Activated naive CD8-positive, alpha-beta T cell (primary cell): ENCODE measurements at regions not wholly inside any gene's neighbourhood (a gene's known extent, or its start where the extent isn't known, plus 50 kb on each side); places are given as distances from the start of the nearest gene placed in this dataset.

Experiments
- H3K27ac Mint-ChIP-seq: one replicate; pipeline ENCODE4 v1.8.0; 2021; ENCODE audit warnings: mixed read lengths
- H3K27me3 Mint-ChIP-seq: one replicate; pipeline ENCODE4 v1.8.0; 2021; ENCODE audit warnings: mixed read lengths
- H3K36me3 Mint-ChIP-seq: one replicate; pipeline ENCODE4 v1.8.0; 2021; ENCODE audit warnings: mixed read lengths
- H3K4me1 Mint-ChIP-seq: one replicate; pipeline ENCODE4 v1.8.0; 2021; ENCODE audit warnings: low read depth, mixed read lengths
- H3K4me3 Mint-ChIP-seq: one replicate; pipeline ENCODE4 v1.8.0; 2021; ENCODE audit warnings: mild to moderate bottlenecking, mixed read lengths
- H3K9me3 Mint-ChIP-seq: one replicate; pipeline ENCODE4 v1.8.0; 2021; ENCODE audit warnings: low read depth, mixed read lengths

DNA sequence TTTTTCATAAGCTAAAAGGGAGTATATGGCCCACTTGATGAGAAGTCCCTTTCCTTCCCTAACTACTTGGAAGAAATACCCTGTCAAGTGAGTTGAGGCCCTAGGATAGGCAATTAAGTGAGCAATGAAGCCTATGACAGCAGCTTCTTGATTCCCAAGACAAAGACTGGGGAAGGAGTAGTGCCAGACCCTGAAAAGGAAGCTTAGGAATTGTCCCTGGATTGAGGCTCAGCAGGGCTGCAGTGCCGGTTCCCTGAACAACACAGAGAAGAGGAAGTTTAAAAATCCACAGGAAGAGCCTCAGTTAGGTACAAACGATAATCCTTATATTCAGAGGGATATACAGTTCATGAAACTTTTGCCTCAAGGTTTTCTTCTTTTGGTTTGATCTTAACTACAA, 61.8 kb upstream of the RAD23B start:
- Mint-ChIP-seq H3K4me1 (no peaks in the 10 kb centered on the region), H3K4me3 (no peak overlapping the region), H3K27ac (no peak overlapping the region), H3K9me3 (no peaks in the 10 kb centered on the region), H3K36me3 (no peaks in the 10 kb centered on the region), H3K27me3 (peaks cover 2% of the 10 kb centered on the region)

DNA sequence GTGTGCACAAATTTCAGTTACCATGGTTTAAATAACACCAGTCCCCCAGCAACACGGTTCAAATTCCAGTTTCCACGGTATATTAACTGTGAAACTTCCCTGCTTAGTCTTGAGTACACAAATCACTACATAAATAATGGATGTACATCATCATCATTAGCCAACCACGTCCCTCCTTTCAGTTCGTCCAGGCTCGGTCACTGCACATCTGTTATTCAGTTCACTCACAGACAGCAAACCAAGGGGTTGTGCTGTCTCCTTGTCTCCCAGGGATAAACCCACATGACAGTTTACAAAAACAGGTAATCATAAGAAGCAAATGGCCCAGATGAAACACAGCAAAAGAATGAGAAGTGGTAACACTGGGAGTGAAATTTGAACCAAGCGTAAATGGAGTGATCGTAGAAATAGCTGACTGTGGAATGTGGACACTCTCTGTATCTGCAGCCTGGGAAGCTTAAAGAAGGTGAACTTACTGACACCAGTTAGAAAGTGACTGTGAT, 61.0 kb upstream of the RAD23B start:
- Mint-ChIP-seq H3K36me3 (no peaks in the 10 kb centered on the region), H3K9me3 (no peaks in the 10 kb centered on the region), H3K4me1 (no peaks in the 10 kb centered on the region), H3K27ac (no peak overlapping the region), H3K27me3 (peaks cover 2% of the 10 kb centered on the region), H3K4me3 (no peak overlapping the region)

DNA sequence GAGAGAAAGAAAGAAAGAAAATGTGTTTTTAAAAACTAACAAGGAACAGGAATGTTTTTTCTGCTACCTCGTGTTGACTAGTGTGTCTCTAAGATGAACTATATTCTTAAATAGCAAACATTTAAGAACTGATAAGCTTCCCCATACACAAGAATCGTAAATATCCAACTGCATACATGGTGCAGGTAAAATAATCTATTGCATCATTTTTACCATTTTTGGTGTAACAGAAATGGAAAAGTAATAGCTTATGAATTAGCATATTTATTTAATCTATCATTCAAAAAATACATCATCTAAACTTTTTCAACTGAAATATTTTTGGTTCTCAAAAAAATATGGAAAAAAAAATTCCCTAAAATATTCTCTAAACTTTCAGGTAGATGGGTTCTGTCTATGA, 59.7 kb upstream of the RAD23B start:
- Mint-ChIP-seq H3K4me1 (no peaks in the 10 kb centered on the region), H3K36me3 (no peaks in the 10 kb centered on the region), H3K27me3 (peaks cover 7% of the 10 kb centered on the region), H3K9me3 (no peaks in the 10 kb centered on the region), H3K4me3 (no peak overlapping the region), H3K27ac (no peak overlapping the region)

DNA sequence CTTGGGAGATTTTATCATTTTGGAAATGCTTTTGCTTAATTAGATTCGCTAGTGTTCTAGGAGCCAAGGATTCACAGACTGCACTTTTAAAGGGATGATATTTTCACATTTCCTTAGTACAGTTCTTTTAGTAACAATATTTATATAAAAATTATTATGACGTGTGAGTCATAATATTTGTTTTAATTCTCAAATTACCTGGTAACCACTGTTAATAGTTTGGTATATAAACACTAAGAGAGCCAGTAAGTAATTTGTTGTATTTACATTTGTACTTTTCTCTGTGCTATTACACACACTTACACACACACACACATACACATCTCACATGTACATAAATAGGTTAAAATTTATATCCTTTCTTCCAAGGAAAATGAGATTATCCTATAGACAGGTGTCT, 58.8 kb upstream of the RAD23B start:
- Mint-ChIP-seq H3K27ac (no peak overlapping the region), H3K36me3 (no peaks in the 10 kb centered on the region), H3K4me1 (no peaks in the 10 kb centered on the region), H3K9me3 (no peaks in the 10 kb centered on the region), H3K27me3 (peaks cover 8% of the 10 kb centered on the region), H3K4me3 (no peak overlapping the region)

DNA sequence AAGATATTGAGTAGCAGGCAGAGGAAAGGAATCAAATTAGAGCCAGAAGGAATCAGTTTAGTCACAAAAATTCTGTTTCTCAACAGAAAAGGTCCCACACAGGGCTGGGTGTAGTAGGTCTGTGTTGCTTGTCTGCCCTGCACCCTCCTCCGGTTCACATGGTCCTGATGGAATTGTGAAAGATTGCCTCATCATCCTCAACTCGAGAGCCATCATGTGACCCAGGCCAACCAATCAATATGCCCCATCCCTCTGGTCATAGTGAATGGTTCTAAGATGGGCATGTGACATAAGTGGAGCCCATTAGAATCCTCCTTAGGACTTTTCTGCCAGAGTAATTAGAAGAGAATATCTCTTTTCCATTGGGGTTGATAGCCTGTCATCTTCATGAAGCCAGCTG, 56.7 kb upstream of the RAD23B start:
- Mint-ChIP-seq H3K27me3 (peaks cover 13% of the 10 kb centered on the region), H3K36me3 (no peaks in the 10 kb centered on the region), H3K27ac (no peak overlapping the region), H3K4me1 (no peaks in the 10 kb centered on the region), H3K4me3 (no peak overlapping the region), H3K9me3 (no peaks in the 10 kb centered on the region)

DNA sequence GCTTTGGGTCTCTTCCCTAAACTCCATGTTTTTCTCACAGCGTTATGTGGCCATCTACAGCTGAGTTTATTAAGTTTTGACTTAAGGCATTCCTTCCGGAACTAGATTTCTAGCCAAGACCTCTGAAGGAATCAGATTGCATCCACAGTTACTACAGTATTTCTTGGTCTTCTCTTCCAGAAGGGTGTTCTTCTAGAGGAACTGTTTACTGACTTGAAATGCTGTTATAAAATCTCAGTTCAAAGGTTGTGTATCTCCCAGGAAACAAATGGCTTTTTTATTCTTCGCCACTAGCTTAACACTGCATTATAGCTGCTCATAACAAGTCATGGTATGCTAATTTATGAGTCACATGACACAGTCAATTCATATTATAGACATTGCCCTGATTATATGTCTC, 55.3 kb upstream of the RAD23B start:
- Mint-ChIP-seq H3K9me3 (no peaks in the 10 kb centered on the region), H3K36me3 (no peaks in the 10 kb centered on the region), H3K27ac (no peak overlapping the region), H3K27me3 (peaks cover 13% of the 10 kb centered on the region), H3K4me3 (no peak overlapping the region), H3K4me1 (no peaks in the 10 kb centered on the region)

DNA sequence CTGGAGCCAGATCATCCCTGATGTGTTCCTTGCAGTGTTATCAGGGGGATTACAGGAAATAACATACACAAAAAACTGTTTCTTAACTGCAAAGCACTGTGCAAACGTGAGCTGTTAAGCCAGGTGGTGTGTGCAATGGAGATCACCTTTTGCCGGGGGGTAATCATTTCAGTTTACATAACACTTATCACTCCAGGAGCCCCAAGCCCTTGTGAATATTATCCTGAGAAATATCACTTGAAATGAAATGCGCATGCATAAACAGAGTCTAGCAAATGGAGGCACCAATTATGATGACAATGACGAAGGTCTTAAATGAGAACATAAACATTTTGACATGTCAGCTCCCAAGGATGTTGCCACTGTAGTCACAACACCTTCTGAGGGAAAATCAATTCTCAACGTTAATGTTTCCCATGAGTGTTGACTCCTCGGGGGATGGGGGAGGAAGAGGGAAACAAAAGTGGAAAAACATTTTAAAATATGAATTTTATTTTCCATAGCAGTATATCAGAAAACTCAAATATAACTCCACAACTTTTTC, 54.5 kb upstream of the RAD23B start:
- Mint-ChIP-seq H3K4me1 (no peaks in the 10 kb centered on the region), H3K27ac (no peak overlapping the region), H3K36me3 (no peaks in the 10 kb centered on the region), H3K9me3 (no peaks in the 10 kb centered on the region), H3K4me3 (no peak overlapping the region), H3K27me3 (peaks cover 13% of the 10 kb centered on the region)

DNA sequence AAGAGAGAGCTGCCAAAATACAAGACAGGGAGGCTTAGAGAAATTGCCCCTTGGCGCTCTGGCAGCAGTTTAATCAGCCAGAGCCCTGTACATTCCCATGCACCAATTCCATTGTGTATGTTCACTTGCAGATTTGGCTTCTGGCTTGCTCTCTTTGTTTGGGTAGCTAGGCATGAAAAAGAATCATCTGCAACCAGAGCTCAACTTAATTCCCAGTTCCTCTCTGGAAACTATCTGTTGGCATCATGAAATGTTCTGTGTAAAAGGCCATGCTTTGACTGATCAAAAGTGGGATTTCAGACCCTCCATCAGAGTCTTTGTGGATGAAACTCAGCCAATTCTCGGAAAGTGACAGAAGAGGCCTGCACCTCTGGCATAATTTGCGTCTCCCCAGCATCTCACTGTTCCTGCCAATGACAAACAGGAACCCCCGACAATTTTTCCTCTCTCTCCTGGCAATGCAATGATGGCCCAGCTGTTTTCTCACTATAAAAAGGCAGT, 53.8 kb upstream of the RAD23B start:
- no peak overlapping the region for H3K4me3 Mint-ChIP-seq
- H3K36me3 Mint-ChIP-seq, result no peaks in the 10 kb centered on the region
- no peaks in the 10 kb centered on the region for H3K9me3 Mint-ChIP-seq
- no peak overlapping the region for H3K27ac Mint-ChIP-seq
- H3K27me3 Mint-ChIP-seq, result peaks cover 13% of the 10 kb centered on the region
- H3K4me1 Mint-ChIP-seq, result no peaks in the 10 kb centered on the region
